ENCODE measurements at regions not wholly inside any gene's neighbourhood (a gene's known extent, or its start where the extent isn't known, plus 50 kb on each side); places are given as distances from the start of the nearest gene placed in this dataset.
"Not testable (repeated sequence)": the region's sequence is repeated elsewhere in the genome, so short reads cannot be mapped to it uniquely, and the experiment has no call there.

DNA sequence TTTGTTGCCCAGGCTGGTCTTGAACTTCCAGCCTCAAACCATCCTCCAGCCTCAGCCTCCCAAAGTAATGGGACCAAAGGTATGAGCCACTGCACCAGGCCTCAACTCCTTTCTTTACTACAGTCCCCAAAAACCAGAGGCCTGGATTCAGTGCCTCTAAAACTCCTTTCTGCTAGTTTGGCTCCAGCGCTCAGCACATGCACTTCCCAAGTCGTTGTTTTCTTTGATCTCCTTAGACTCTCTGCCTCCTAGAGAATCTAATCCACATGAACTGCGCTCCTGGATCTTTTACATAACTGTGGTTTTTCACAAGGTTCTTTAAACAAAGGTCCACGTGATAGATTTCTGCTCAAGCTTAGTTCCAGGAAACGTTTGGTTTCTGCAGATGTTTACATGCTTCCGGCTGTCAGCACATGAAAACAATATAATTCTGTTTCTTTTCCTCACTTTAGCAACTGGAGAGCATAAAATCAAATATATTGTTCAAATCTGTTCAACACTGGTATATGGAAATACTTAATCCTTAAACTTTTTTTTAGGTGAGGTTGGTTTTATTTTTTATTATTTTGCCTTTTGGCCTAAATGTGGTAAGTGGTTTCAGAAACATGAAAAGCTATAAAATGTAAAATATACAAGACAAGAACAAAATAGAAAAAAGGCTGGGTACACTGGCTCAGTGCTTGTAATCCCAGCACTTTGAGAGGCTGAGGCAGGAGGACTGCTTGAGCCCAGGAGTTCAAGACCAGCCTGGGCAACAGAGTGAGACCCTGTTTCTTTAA lies 270.5 kb upstream of the MKLN1 start:
- Histone ChIP-seq H3K27ac (ENCODE audit: low read length, poor library complexity, severe bottlenecking) (peak overlapping the region; percentile 64), H3K9ac (ENCODE audit: low read length) (peak overlapping the region; percentile 26), H2AK5ac (ENCODE audit: low read length, severe bottlenecking) (no peak overlapping the region), H2BK5ac (ENCODE audit: low read depth, low read length, poor library complexity, severe bottlenecking) (no peak overlapping the region), H3K4me3 (ENCODE audit: insufficient read depth in 1 of 2, low read depth in 1 of 2, low read length in 2 of 2) (no peak overlapping the region), H4K8ac (ENCODE audit: low read length) (no peak overlapping the region), H3K23ac (ENCODE audit: low read length in 2 of 2) (no peak overlapping the region), H3K4me2 (ENCODE audit: low read length, poor library complexity, severe bottlenecking) (no peak overlapping the region), H4K91ac (ENCODE audit: low read length) (no peak overlapping the region), H3K27me3 (ENCODE audit: control insufficient read depth in 1 of 2, insufficient read depth in 1 of 2, low read length in 2 of 2) (no peaks in the 10 kb centered on the region), H3K14ac (ENCODE audit: low read length in 2 of 2) (no peak overlapping the region), H3K9me3 (ENCODE audit: control insufficient read depth, low read length) (no peaks in the 10 kb centered on the region), H3K18ac (ENCODE audit: low read depth in 1 of 2, low read length in 2 of 2) (peak overlapping the region; percentile 59 to 62), H3K4me1 (ENCODE audit: control insufficient read depth, insufficient read depth, low read depth, low read length) (peaks cover 3% of the 10 kb centered on the region), H2BK120ac (ENCODE audit: low read depth, low read length) (peak overlapping the region; percentile 89), H3K79me1 (replicated peaks; ENCODE audit: low read length, poor library complexity, severe bottlenecking) (peaks cover 32% of the 10 kb centered on the region), H2BK15ac (ENCODE audit: low read depth, poor library complexity, severe bottlenecking) (no peak overlapping the region), H2BK12ac (ENCODE audit: low read length in 2 of 2) (no peak overlapping the region), H3K4ac (ENCODE audit: low read depth in 1 of 2, low read length in 2 of 2) (peak overlapping the region in 1 of 2 experiments; percentile 35), H2AFZ (ENCODE audit: low read depth, low read length) (no peak overlapping the region), H3K36me3 (ENCODE audit: control insufficient read depth in 1 of 2, insufficient read depth in 2 of 2, low read depth in 1 of 2, low read length in 2 of 2) (peaks cover 14 to 60% of the 10 kb centered on the region in 2 experiments)
- DNase-seq: peak; percentile 92
- WGBS: 40% methylated on average over 6 of the region's 6 CpGs

DNA sequence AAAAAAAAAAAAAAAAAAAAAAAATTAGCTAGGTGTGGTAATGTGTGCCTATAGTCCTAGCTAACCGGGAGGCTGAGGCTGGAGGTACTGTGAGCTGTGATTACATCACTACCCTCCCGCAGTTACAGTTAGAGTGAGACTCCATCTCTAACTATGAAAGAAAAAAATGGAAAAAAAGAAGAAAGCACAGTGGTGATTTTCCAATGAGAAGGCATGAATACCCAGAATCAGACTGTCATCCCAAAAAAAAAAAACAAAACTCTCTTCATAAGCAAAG lies 269.9 kb upstream of the MKLN1 start:
- no peak overlapping the region for H3K23ac ChIP-seq (ENCODE audit: low read length in 2 of 2)
- no peak overlapping the region for H3K9ac ChIP-seq (ENCODE audit: low read length)

GRCh38 chr7:131058561-131059288 lies 269.0 kb upstream of the MKLN1 start:
- peak overlapping the region; percentile 37 for H4K8ac ChIP-seq (ENCODE audit: low read length)
- H3K27ac ChIP-seq (ENCODE audit: low read length, poor library complexity, severe bottlenecking): not testable (repeated sequence)

More for the DNA sequence above, 269.9 kb upstream of the MKLN1 start:
- Histone ChIP-seq H3K4ac (ENCODE audit: low read depth in 1 of 2, low read length in 2 of 2) (no peak overlapping the region), H3K4me1 (ENCODE audit: control insufficient read depth, insufficient read depth, low read depth, low read length) (peaks cover 3% of the 10 kb centered on the region), H3K27ac (ENCODE audit: low read length, poor library complexity, severe bottlenecking) (no peak overlapping the region), H2BK120ac (ENCODE audit: low read depth, low read length) (peak overlapping the region; percentile 19), H3K4me3 (ENCODE audit: insufficient read depth in 1 of 2, low read depth in 1 of 2, low read length in 2 of 2) (no peak overlapping the region), H2BK5ac (ENCODE audit: low read depth, low read length, poor library complexity, severe bottlenecking) (no peak overlapping the region), H4K91ac (ENCODE audit: low read length) (no peak overlapping the region), H2BK12ac (ENCODE audit: low read length in 2 of 2) (no peak overlapping the region), H3K79me1 (replicated peaks; ENCODE audit: low read length, poor library complexity, severe bottlenecking) (peaks cover 27% of the 10 kb centered on the region), H4K8ac (ENCODE audit: low read length) (no peak overlapping the region), H2AK5ac (ENCODE audit: low read length, severe bottlenecking) (no peak overlapping the region), H3K14ac (ENCODE audit: low read length in 2 of 2) (no peak overlapping the region), H3K9me3 (ENCODE audit: control insufficient read depth, low read length) (no peaks in the 10 kb centered on the region), H3K27me3 (ENCODE audit: control insufficient read depth in 1 of 2, insufficient read depth in 1 of 2, low read length in 2 of 2) (no peaks in the 10 kb centered on the region), H2BK15ac (ENCODE audit: low read depth, poor library complexity, severe bottlenecking) (no peak overlapping the region), H3K18ac (ENCODE audit: low read depth in 1 of 2, low read length in 2 of 2) (peak overlapping the region in 1 of 2 experiments; percentile 62), H3K4me2 (ENCODE audit: low read length, poor library complexity, severe bottlenecking) (no peak overlapping the region), H2AFZ (ENCODE audit: low read depth, low read length) (no peak overlapping the region), H3K36me3 (ENCODE audit: control insufficient read depth in 1 of 2, insufficient read depth in 2 of 2, low read depth in 1 of 2, low read length in 2 of 2) (peaks cover 14 to 56% of the 10 kb centered on the region in 2 experiments)
- WGBS: no CpG with 5 or more reads among the region's 2 CpGs
- DNase-seq: peak; percentile 51

GRCh38 chr7:131059401-131059800 lies 268.3 kb upstream of the MKLN1 start:
- H2BK15ac ChIP-seq (ENCODE audit: low read depth, poor library complexity, severe bottlenecking); H3K14ac ChIP-seq (ENCODE audit: low read length in 2 of 2); H2AK5ac ChIP-seq (ENCODE audit: low read length, severe bottlenecking); H2BK12ac ChIP-seq (ENCODE audit: low read length in 2 of 2); H2BK5ac ChIP-seq (ENCODE audit: low read depth, low read length, poor library complexity, severe bottlenecking); H3K4me2 ChIP-seq (ENCODE audit: low read length, poor library complexity, severe bottlenecking); H3K4ac ChIP-seq (ENCODE audit: low read depth in 1 of 2, low read length in 2 of 2); DNase-seq; H2AFZ ChIP-seq (ENCODE audit: low read depth, low read length); H3K27me3 ChIP-seq (ENCODE audit: control insufficient read depth in 1 of 2, insufficient read depth in 1 of 2, low read length in 2 of 2); H3K9ac ChIP-seq (ENCODE audit: low read length); H4K8ac ChIP-seq (ENCODE audit: low read length); H3K4me3 ChIP-seq (ENCODE audit: insufficient read depth in 1 of 2, low read depth in 1 of 2, low read length in 2 of 2); H3K27ac ChIP-seq (ENCODE audit: low read length, poor library complexity, severe bottlenecking); H3K9me3 ChIP-seq (ENCODE audit: control insufficient read depth, low read length); H3K18ac ChIP-seq (ENCODE audit: low read depth in 1 of 2, low read length in 2 of 2); H3K23ac ChIP-seq (ENCODE audit: low read length in 2 of 2); H4K91ac ChIP-seq (ENCODE audit: low read length); H2BK120ac ChIP-seq (ENCODE audit: low read depth, low read length); H3K4me1 ChIP-seq (ENCODE audit: control insufficient read depth, insufficient read depth, low read depth, low read length): not testable (repeated sequence)
- peaks cover 14 to 57% of the 10 kb centered on the region in 2 experiments for H3K36me3 ChIP-seq (ENCODE audit: control insufficient read depth in 1 of 2, insufficient read depth in 2 of 2, low read depth in 1 of 2, low read length in 2 of 2)
- H3K79me1 ChIP-seq (replicated peaks; ENCODE audit: low read length, poor library complexity, severe bottlenecking): peaks cover 20% of the 10 kb centered on the region
- 100% methylated on average over 2 of the region's 4 CpGs for WGBS

More at GRCh38 chr7:131058561-131059288, 269.0 kb upstream of the MKLN1 start:
- H2AK5ac ChIP-seq (ENCODE audit: low read length, severe bottlenecking); H3K27me3 ChIP-seq (ENCODE audit: control insufficient read depth in 1 of 2, insufficient read depth in 1 of 2, low read length in 2 of 2); H3K4me3 ChIP-seq (ENCODE audit: insufficient read depth in 1 of 2, low read depth in 1 of 2, low read length in 2 of 2); H2AFZ ChIP-seq (ENCODE audit: low read depth, low read length); H3K9ac ChIP-seq (ENCODE audit: low read length); H2BK15ac ChIP-seq (ENCODE audit: low read depth, poor library complexity, severe bottlenecking); DNase-seq; H2BK5ac ChIP-seq (ENCODE audit: low read depth, low read length, poor library complexity, severe bottlenecking); H3K4me2 ChIP-seq (ENCODE audit: low read length, poor library complexity, severe bottlenecking); H3K14ac ChIP-seq (ENCODE audit: low read length in 2 of 2); H3K4me1 ChIP-seq (ENCODE audit: control insufficient read depth, insufficient read depth, low read depth, low read length); H3K23ac ChIP-seq (ENCODE audit: low read length in 2 of 2); H3K9me3 ChIP-seq (ENCODE audit: control insufficient read depth, low read length); H3K4ac ChIP-seq (ENCODE audit: low read depth in 1 of 2, low read length in 2 of 2); H2BK120ac ChIP-seq (ENCODE audit: low read depth, low read length): not testable (repeated sequence)
- Histone ChIP-seq H4K91ac (ENCODE audit: low read length) (peak overlapping the region; percentile 15), H3K18ac (ENCODE audit: low read depth in 1 of 2, low read length in 2 of 2) (peak overlapping the region in 1 of 2 experiments; percentile 24), H2BK12ac (ENCODE audit: low read length in 2 of 2) (peak overlapping the region in 1 of 2 experiments; percentile 23), H3K36me3 (ENCODE audit: control insufficient read depth in 1 of 2, insufficient read depth in 2 of 2, low read depth in 1 of 2, low read length in 2 of 2) (peaks cover 14 to 57% of the 10 kb centered on the region in 2 experiments), H3K79me1 (replicated peaks; ENCODE audit: low read length, poor library complexity, severe bottlenecking) (peaks cover 25% of the 10 kb centered on the region)
- 93% methylated on average over 34 of the region's 36 CpGs for WGBS

All from mesenchymal stem cell (in vitro differentiated cells and primary cell).